ENCODE measurements at regions not wholly inside any gene's neighbourhood (a gene's known extent, or its start where the extent isn't known, plus 50 kb on each side); places are given as distances from the start of the nearest gene placed in this dataset.

DNA sequence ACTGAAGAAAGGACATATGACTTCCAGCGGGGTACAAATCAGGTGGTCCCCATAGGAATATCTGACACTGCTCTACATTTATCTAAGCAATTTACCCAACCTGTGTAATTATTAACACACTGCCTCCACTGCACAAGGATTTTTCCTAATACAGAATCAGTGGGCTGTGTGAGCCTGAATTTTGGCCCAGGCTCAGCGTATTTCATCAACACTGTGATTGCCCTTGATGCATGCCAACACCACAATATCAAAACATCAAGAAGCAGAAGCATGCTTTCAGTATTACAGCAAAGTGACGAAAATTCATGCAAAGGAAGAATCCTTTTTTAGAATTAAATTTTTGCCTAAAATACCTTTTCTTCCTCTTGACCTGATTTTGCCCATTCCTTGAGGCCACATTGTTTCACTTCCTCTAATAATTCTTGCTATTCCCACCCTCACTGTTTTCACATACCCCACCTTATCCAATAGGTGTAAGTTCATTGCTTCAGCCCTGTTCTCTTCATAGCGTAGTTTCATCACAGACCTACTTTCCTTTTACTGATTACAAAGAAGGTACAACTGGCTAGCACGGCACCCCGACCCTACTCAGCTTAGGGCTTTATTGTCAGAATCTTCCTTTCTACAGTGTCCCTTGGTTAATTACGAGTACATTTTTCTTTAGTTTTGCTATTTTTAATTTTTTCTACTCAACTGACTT, 83.7 kb upstream of the PTCHD4 start:
- Histone ChIP-seq H3K27me3 (replicated peaks; ENCODE audit: control insufficient read depth, insufficient read depth, low read length) (no peaks in the 10 kb centered on the region), H3K36me3 (ENCODE audit: control insufficient read depth, insufficient read depth, low read length) (no peaks in the 10 kb centered on the region), H3K4me3 (replicated peaks; ENCODE audit: low read depth, low read length) (no peak overlapping the region)
- TF ChIP-seq, protein P1, sequence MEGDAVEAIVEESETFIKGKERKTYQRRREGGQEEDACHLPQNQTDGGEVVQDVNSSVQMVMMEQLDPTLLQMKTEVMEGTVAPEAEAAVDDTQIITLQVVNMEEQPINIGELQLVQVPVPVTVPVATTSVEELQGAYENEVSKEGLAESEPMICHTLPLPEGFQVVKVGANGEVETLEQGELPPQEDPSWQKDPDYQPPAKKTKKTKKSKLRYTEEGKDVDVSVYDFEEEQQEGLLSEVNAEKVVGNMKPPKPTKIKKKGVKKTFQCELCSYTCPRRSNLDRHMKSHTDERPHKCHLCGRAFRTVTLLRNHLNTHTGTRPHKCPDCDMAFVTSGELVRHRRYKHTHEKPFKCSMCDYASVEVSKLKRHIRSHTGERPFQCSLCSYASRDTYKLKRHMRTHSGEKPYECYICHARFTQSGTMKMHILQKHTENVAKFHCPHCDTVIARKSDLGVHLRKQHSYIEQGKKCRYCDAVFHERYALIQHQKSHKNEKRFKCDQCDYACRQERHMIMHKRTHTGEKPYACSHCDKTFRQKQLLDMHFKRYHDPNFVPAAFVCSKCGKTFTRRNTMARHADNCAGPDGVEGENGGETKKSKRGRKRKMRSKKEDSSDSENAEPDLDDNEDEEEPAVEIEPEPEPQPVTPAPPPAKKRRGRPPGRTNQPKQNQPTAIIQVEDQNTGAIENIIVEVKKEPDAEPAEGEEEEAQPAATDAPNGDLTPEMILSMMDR (IDR thresholded peaks at IDR 0.05; ENCODE audit: insufficient read depth, low read length, poor library complexity, severe bottlenecking): no peak
- no peak for DNase-seq (ENCODE audit: extremely low read depth, insufficient read length)

DNA sequence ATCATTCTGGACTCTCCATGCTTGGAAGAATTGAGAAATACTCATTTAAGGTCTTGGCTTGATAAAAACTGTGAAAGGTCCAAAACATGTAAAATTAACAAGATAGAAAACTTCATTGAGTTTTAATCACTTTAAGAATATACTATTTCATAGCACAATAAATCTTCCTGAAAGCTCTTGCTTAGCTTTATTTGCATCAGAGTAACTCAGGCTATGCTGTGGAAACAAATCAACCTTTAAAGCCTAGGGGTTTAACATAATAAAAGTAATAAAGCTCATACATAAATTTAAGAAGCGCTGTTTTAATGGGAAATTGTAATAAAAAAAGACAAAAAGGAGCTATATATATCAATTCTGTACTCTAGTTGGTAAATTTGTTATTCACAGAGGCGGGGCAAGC, 77.2 kb upstream of the PTCHD4 start:
- DNase-seq (ENCODE audit: extremely low read depth, insufficient read length): no peak
- Histone ChIP-seq H3K27me3 (replicated peaks; ENCODE audit: control insufficient read depth, insufficient read depth, low read length) (no peaks in the 10 kb centered on the region), H3K4me3 (replicated peaks; ENCODE audit: low read depth, low read length) (no peak overlapping the region), H3K36me3 (ENCODE audit: control insufficient read depth, insufficient read depth, low read length) (no peaks in the 10 kb centered on the region)
- TF ChIP-seq, protein P1 (IDR thresholded peaks at IDR 0.05; ENCODE audit: insufficient read depth, low read length, poor library complexity, severe bottlenecking): no peak

DNA sequence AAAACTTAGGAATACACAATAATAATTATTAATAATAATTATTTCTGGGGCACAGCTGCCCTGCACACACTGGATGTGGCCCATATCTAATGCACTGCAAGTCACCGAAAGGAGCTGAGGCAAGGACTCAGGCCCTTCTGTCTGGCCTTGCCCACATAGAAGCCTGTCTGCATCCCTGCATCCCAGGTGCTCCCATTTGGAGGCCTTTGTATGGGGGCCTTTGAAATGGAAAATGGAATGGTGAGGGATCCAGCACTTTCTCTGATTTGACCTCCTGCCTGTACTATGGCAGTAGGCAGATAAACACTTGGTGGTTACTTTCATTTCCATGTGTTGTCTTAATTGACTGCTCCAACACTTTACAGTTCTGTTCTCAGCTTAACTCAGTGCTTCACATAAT, 75.7 kb upstream of the PTCHD4 start:
- no peak for DNase-seq (ENCODE audit: extremely low read depth, insufficient read length)
- TF ChIP-seq, protein P1 (IDR thresholded peaks at IDR 0.05; ENCODE audit: insufficient read depth, low read length, poor library complexity, severe bottlenecking): no peak
- Histone ChIP-seq H3K36me3 (ENCODE audit: control insufficient read depth, insufficient read depth, low read length) (no peaks in the 10 kb centered on the region), H3K27me3 (replicated peaks; ENCODE audit: control insufficient read depth, insufficient read depth, low read length) (no peaks in the 10 kb centered on the region), H3K4me3 (replicated peaks; ENCODE audit: low read depth, low read length) (no peak overlapping the region)

DNA sequence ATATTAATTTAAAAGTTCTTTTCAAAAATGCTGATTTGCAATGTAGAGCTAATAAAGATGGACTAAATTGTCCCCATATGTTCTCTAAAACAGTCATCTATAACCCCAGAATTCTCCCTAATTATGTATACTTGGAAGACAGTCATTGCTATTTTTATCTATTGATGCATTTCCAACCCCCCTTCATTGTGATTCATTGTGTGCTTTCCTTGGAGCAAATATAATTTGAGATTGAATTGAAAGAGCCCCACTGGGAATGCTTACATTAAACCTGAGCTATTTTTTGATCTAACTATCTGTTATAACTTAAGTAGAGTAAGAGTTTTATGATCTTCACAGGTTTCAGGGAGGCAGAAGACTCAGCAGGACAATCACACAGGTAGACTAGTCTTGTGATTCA, 73.7 kb upstream of the PTCHD4 start:
- TF ChIP-seq, protein P1 (IDR thresholded peaks at IDR 0.05; ENCODE audit: insufficient read depth, low read length, poor library complexity, severe bottlenecking): no peak
- DNase-seq (ENCODE audit: extremely low read depth, insufficient read length): no peak
- H3K27me3 ChIP-seq (replicated peaks; ENCODE audit: control insufficient read depth, insufficient read depth, low read length): no peaks in the 10 kb centered on the region
- no peaks in the 10 kb centered on the region for H3K36me3 ChIP-seq (ENCODE audit: control insufficient read depth, insufficient read depth, low read length)
- H3K4me3 ChIP-seq (replicated peaks; ENCODE audit: low read depth, low read length): no peak overlapping the region

DNA sequence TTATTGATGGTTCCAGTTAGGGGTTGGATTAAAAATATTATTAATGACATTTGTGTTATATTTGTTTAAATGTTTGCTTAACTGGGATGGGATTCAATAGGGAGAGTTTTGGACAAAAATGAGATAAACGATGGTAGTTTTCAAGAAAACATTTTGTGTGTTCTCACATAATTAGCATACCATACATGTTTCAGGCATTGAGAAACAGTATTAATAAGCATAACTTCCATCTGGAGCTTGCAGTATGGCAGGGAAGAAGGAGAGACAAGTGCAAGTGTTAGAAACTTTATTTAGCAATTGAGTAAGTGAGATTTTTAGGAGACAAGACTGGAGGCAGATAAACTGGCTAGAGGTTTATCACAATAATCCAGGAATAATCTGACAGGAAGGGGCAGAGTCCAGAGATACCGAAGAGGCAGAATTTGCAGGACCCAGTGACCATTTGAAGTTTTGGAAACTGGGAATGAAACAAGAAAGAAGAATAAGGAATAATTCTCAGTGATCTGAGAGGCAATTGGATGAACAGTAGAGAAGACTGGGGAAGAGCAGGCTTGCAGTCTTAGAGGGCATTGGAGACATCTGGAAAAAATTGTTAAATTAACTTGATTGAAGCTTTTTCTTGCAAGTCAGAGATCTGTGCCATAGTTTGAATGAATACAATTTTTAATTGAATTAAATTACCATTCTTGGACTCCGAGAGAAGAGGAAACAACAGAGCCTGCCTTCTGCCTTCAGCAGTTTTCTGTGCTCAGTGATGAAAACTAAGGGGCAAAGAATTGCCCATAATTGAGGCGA, 73.0 kb upstream of the PTCHD4 start:
- no peaks in the 10 kb centered on the region for H3K27me3 ChIP-seq (replicated peaks; ENCODE audit: control insufficient read depth, insufficient read depth, low read length)
- TF ChIP-seq, protein P1 (IDR thresholded peaks at IDR 0.05; ENCODE audit: insufficient read depth, low read length, poor library complexity, severe bottlenecking): no peak
- no peaks in the 10 kb centered on the region for H3K36me3 ChIP-seq (ENCODE audit: control insufficient read depth, insufficient read depth, low read length)
- no peak for DNase-seq (ENCODE audit: extremely low read depth, insufficient read length)
- no peak overlapping the region for H3K4me3 ChIP-seq (replicated peaks; ENCODE audit: low read depth, low read length)
